T-helper 2 cell treated with Interferon-gamma antibody and Interleukin-4, amounts not matched to agents 5 μg/mL and 100 μg/mL, for 36 hours (primary cell): ENCODE measurements at regions not wholly inside any gene's neighbourhood (a gene's known extent, or its start where the extent isn't known, plus 50 kb on each side); places are given as distances from the start of the nearest gene placed in this dataset.
"Not testable (repeated sequence)": the region's sequence is repeated elsewhere in the genome, so short reads cannot be mapped to it uniquely, and the experiment has no call there.

ENCODE experiments used
- DNase-seq: peaks from one replicate; pipeline ENCODE4 v3.0.0; 2021; ENCODE audit warnings: low spot score
- H3K27ac Mint-ChIP-seq: one replicate; pipeline ENCODE4 v1.8.0; 2021; ENCODE audit warnings: mild to moderate bottlenecking, mixed read lengths
- H3K27me3 Mint-ChIP-seq: one replicate; pipeline ENCODE4 v1.8.0; 2021; ENCODE audit warnings: low read depth, mixed read lengths
- H3K36me3 Mint-ChIP-seq: one replicate; pipeline ENCODE4 v1.8.0; 2021; ENCODE audit warnings: low read depth, mixed read lengths
- H3K4me1 Mint-ChIP-seq: one replicate; pipeline ENCODE4 v1.8.0; 2021; ENCODE audit warnings: low read depth, mixed read lengths
- H3K4me3 Mint-ChIP-seq: one replicate; pipeline ENCODE4 v1.8.0; 2022; ENCODE audit warnings: mild to moderate bottlenecking, moderate library complexity, mixed read lengths
- H3K9me3 Mint-ChIP-seq: one replicate; pipeline ENCODE4 v1.8.0; 2021; ENCODE audit warnings: mixed read lengths

DNA sequence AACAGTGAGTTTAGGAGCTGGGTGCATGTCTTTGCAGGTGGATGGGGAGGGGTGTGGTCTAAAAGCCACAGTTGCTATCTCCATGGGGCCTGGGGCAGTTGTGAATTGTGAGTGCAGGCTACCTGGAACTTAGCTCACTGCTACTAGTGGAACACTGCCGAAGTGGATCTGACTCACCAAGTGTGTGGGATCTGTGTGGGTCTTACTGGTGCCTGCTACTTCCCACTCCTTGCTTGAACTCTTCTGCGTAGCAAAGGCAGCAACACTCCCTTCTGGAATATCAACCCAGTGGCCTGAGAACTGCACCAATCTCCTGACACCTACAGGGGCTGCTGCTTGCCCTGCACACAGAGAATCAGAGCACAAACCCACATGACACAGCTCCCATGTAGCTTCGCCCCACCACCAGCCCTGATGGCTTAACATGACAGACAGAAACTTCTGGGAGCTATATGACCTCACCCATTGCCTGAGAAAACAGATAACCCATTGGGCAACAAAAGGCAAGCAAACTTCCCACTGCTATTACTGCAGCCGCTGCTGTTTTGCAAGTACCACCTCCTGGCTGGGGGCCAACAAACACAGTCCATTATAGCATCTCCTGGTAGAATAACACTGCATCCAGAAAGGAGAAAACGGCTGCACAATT is 455.1 kb upstream of the DDX18 start:
- Mint-ChIP-seq H3K36me3 (no peaks in the 10 kb centered on the region), H3K27ac (no peak overlapping the region)

DNA sequence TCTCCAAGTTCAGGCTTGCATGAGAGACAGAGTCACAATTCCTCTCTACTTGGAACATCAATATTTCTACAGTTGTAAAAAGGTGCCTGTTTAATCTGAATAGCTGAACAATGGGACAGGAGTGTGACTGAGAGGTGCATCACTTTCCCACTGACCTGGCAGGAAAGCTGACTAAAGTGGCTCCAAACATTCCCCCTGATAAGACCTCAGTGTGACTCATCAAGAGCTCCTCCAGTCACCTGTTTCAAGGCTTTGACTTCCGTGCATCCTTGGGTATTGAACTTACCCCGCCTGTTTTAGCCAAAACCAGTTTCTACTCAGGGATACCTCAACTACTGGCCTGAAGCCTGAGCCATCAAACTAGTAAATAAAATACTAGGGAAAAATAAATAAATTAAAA is 453.9 kb upstream of the DDX18 start:
- no peak for DNase-seq
- H3K27me3 Mint-ChIP-seq, result no peaks in the 10 kb centered on the region

More for the DNA sequence above, 455.1 kb upstream of the DDX18 start:
- Mint-ChIP-seq H3K4me3 (no peak overlapping the region), H3K27me3 (no peaks in the 10 kb centered on the region), H3K9me3 (peaks cover 18% of the 10 kb centered on the region), H3K4me1 (no peaks in the 10 kb centered on the region)
- DNase-seq, result no peak

DNA sequence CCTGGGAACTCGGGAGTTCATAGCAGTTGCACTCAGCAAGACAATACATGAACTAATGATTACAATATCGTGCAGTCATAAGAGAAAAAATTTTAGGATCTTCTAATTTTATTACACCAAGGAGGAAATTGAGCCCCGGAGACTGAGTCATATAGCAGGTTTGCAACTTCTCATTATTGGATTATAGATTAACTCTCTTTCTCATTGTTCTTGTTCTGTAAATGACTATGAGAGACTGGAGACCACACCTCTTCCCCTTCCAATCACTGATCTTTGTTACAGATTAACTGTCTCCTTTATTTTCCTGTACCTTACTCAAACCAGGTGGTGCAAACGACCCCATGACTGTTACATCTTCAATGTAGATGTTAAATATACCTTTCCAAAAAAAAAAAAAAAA is 435.8 kb upstream of the DDX18 start:
- H3K4me1 Mint-ChIP-seq, result no peaks in the 10 kb centered on the region

More for the DNA sequence above, 453.9 kb upstream of the DDX18 start:
- Mint-ChIP-seq H3K4me1 (no peaks in the 10 kb centered on the region), H3K27ac (no peak overlapping the region), H3K9me3 (peaks cover 24% of the 10 kb centered on the region), H3K36me3 (no peaks in the 10 kb centered on the region), H3K4me3 (no peak overlapping the region)

DNA sequence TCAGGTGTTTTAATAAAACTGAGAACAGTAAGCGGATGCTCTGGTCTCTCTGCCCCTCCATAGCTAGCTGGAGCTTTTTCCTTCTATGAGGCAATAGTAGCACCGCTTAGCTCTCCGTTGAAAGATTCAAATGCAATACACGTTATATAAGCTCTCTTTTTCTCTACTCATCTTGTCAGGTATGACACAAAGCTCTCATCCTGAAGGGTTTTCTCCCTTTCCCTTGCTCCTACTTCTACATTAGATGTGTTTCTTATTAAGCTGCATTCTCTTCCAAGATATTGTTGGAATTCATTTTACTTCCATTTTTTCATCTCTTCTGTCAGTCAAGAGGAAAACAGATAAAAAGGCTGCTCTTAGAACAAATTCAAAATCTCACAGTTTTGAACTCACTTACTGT is 434.6 kb upstream of the DDX18 start:
- no peak overlapping the region for H3K27ac Mint-ChIP-seq
- no peak overlapping the region for H3K4me3 Mint-ChIP-seq
- H3K9me3 Mint-ChIP-seq, result peaks cover 4% of the 10 kb centered on the region
- H3K4me1 Mint-ChIP-seq, result no peaks in the 10 kb centered on the region
- DNase-seq, result no peak
- no peaks in the 10 kb centered on the region for H3K36me3 Mint-ChIP-seq
- no peaks in the 10 kb centered on the region for H3K27me3 Mint-ChIP-seq

More for the DNA sequence above, 435.8 kb upstream of the DDX18 start:
- H3K36me3 Mint-ChIP-seq, result no peaks in the 10 kb centered on the region
- DNase-seq, result no peak
- no peaks in the 10 kb centered on the region for H3K9me3 Mint-ChIP-seq
- no peak overlapping the region for H3K27ac Mint-ChIP-seq
- H3K27me3 Mint-ChIP-seq, result no peaks in the 10 kb centered on the region
- H3K4me3 Mint-ChIP-seq, result no peak overlapping the region

DNA sequence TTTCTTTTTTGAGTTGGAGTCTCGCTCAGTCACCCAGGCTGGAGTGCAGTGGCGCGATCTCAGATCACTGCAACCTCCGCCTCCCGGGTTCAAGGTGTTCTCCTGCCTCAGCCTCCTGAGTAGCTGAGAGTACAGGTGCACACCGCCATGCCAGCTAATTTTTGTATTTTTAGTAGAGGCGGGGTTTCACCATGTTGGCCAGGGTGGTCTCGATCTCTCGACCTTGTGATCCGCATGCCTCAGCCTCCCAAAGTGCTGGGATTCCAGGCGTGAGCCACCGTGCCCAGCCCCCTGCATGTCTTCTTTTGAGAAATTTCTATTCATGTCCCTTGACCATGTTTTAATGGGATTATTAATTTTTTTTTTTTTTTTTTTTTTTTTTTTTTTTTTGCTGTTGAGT is 430.5 kb upstream of the DDX18 start:
- not testable (repeated sequence) for H3K27ac Mint-ChIP-seq, H3K4me3 Mint-ChIP-seq, H3K27me3 Mint-ChIP-seq, DNase-seq, H3K36me3 Mint-ChIP-seq, H3K4me1 Mint-ChIP-seq
- H3K9me3 Mint-ChIP-seq, result peaks cover 20% of the 10 kb centered on the region

DNA sequence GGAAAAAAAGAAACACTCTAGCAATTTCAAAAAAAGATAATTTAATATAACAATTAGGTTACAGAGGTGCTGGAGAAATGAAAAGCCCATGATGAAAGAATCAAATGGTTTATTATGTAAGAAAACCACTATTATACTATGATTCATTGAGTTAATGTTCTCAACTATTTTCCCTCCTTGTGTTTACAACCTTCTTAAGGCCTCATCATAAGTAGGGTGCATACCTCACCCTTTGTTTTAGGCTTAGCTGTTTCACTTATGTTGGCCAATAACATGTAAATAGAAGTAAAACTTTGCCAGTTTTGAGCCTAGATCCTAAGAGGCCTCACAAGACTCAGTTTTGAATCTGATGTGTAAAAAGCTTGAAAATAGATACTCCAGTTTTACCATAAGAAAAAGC is 418.3 kb upstream of the DDX18 start:
- H3K9me3 Mint-ChIP-seq, result peaks cover 21% of the 10 kb centered on the region
- no peak overlapping the region for H3K27ac Mint-ChIP-seq
- H3K36me3 Mint-ChIP-seq, result no peaks in the 10 kb centered on the region
- H3K4me1 Mint-ChIP-seq, result no peaks in the 10 kb centered on the region
- no peaks in the 10 kb centered on the region for H3K27me3 Mint-ChIP-seq
- no peak overlapping the region for H3K4me3 Mint-ChIP-seq
- no peak for DNase-seq

DNA sequence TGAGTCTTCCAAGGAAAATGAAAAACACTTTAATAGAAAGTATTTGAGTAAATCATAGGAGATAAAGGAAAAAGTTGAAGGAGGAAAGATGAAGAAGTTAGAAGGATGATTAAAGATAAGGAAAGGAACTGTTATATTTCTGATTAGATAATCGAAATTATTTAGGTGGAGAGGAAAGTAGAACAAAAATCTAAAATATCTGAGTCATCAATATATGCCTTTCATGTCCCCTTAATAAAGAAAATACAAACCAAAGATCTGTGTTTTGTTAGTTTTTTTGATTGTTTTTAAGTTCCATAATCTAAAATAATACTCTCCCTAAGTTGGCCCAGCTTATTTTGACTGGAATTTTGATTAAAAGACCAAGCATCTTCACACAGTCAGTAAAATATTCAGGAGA is 412.9 kb upstream of the DDX18 start:
- H3K4me3 Mint-ChIP-seq, result no peak overlapping the region
- no peak overlapping the region for H3K27ac Mint-ChIP-seq
- no peaks in the 10 kb centered on the region for H3K36me3 Mint-ChIP-seq
- H3K9me3 Mint-ChIP-seq, result peaks cover 18% of the 10 kb centered on the region
- no peak for DNase-seq
- H3K27me3 Mint-ChIP-seq, result no peaks in the 10 kb centered on the region
- no peaks in the 10 kb centered on the region for H3K4me1 Mint-ChIP-seq

DNA sequence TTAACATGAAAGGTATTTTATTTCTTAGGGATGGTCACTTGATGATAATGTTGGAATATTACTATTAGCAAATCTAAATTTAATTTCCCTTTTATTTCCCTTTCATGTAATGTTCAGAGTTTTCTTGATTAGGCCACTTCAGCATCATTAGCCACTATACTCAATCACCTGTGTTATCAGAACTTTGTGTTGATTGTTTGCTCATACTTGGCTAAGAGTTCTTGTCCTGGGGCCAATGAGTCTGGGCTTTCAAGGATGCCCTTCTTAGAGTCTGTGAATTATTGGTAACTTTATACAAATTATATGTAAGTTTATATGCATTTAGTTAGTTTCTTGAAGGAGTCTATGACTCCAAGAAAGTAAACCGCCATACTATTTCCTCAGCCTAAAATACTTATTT is 408.0 kb upstream of the DDX18 start:
- no peak for DNase-seq
- H3K36me3 Mint-ChIP-seq, result no peaks in the 10 kb centered on the region
- H3K27ac Mint-ChIP-seq, result no peak overlapping the region
- H3K4me3 Mint-ChIP-seq, result no peak overlapping the region
- no peaks in the 10 kb centered on the region for H3K4me1 Mint-ChIP-seq
- no peaks in the 10 kb centered on the region for H3K27me3 Mint-ChIP-seq
- peaks cover 5% of the 10 kb centered on the region for H3K9me3 Mint-ChIP-seq

DNA sequence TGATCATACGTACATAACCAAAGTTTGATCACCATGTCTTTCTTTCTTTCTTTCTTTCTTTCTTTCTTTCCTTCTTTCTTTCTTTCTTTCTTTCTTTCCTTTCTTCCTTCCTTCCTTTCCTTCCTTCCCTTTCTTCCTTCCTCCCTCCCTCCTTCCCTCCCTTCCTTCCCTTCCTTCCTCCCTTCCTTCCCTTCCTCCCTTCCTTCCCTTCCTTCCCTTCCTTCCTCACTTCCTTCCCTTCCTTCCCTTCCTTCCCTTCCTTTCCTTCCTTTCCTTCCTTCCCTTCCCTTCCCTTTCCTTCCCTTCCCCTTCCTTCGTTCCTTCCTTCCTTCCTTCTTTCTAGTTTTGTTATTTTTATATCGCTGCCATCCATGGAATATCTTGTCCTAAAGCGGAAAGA is 406.7 kb upstream of the DDX18 start:
- no peak for DNase-seq
- Mint-ChIP-seq H3K4me1 (no peaks in the 10 kb centered on the region), H3K27me3 (no peaks in the 10 kb centered on the region), H3K9me3 (peaks cover 5% of the 10 kb centered on the region), H3K36me3 (no peaks in the 10 kb centered on the region), H3K27ac (no peak overlapping the region), H3K4me3 (no peak overlapping the region)

DNA sequence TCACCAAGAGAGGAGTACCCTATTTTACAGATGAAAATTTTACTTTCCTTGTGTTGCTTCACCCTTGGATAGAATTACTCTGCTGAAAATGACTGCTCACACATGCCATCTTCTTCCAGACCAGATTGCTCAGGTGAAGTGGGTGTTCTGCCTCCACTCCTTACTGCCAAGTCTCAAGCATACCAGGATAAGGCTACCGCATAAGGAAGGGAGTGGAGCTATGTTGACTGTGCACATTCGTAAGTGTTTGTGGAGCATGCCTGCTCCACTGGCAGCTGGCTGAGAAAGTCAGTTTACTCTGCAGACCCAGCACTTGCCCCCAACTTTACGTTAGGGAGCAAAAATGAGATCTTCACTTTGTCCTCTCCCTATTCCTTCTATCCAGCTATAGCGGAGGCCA is 405.0 kb upstream of the DDX18 start:
- Mint-ChIP-seq H3K27ac (no peak overlapping the region), H3K4me1 (no peaks in the 10 kb centered on the region), H3K36me3 (no peaks in the 10 kb centered on the region), H3K4me3 (no peak overlapping the region), H3K27me3 (no peaks in the 10 kb centered on the region), H3K9me3 (peaks cover 6% of the 10 kb centered on the region)
- no peak for DNase-seq

DNA sequence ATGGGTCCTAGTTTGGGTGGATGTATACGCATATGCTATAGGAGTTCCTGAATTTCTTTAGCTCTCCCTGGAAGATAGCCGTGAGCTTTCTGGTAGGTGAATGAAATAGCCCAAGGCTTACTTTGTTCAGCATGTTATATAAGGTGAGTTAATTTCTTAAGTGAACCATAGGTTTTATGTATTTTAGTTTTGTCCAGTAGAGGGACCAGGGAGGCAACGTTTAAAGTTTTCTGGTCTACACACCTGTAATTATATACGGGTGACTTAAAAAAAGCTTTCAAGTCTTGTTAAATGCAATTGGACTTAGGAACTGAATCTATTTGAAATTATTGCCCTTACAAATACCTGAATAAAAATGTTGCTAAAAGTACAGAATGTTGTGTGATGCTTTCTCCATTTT is 402.5 kb upstream of the DDX18 start:
- Mint-ChIP-seq H3K4me1 (no peaks in the 10 kb centered on the region), H3K4me3 (no peak overlapping the region), H3K9me3 (peaks cover 21% of the 10 kb centered on the region), H3K36me3 (no peaks in the 10 kb centered on the region), H3K27ac (no peak overlapping the region), H3K27me3 (no peaks in the 10 kb centered on the region)
- DNase-seq, result no peak

DNA sequence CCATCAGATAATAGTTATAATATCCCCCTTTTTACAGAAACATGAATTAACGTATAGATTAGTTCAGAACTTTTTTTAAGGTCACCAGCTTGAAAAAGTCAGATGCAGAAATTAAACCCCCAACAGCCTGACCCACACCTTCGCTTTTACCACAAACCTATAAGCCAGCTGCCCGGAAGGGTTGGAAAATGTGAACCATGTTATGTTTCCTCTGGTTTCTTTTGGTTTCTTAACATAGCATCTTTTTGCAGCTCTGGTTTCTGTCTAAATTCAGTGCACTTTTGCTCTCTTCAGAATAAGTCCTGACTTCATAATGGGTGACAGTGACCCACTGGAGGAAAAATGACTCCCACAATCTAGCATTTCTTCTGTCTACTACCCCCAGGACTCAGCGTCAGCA is 381.7 kb upstream of the DDX18 start:
- DNase-seq, result no peak
- H3K27ac Mint-ChIP-seq, result no peak overlapping the region
- H3K4me3 Mint-ChIP-seq, result no peak overlapping the region
- H3K9me3 Mint-ChIP-seq, result peaks cover 19% of the 10 kb centered on the region
- H3K27me3 Mint-ChIP-seq, result no peaks in the 10 kb centered on the region
- no peaks in the 10 kb centered on the region for H3K36me3 Mint-ChIP-seq
- no peaks in the 10 kb centered on the region for H3K4me1 Mint-ChIP-seq

DNA sequence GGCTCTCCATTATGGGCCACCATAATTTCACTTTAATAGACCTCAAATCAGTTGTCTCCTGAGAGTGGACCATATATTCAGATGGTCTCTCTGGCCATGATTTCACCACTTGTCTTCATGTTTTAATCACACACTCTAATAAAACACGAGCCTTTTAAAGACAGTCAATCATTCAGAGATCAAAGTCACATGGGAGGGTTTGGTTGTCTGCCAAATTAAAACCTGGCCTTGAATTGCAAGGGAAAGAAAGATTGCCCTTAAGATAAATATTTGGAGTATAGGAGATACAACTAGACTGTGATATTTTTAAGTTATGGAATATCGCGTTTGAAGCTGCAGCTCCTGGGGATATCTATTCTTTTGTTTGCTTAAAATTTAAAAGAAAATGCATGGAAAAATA is 377.8 kb upstream of the DDX18 start:
- no peaks in the 10 kb centered on the region for H3K4me1 Mint-ChIP-seq
- H3K4me3 Mint-ChIP-seq, result no peak overlapping the region
- H3K9me3 Mint-ChIP-seq, result peaks cover 17% of the 10 kb centered on the region
- H3K27ac Mint-ChIP-seq, result no peak overlapping the region
- no peaks in the 10 kb centered on the region for H3K36me3 Mint-ChIP-seq
- no peaks in the 10 kb centered on the region for H3K27me3 Mint-ChIP-seq
- DNase-seq, result no peak

DNA sequence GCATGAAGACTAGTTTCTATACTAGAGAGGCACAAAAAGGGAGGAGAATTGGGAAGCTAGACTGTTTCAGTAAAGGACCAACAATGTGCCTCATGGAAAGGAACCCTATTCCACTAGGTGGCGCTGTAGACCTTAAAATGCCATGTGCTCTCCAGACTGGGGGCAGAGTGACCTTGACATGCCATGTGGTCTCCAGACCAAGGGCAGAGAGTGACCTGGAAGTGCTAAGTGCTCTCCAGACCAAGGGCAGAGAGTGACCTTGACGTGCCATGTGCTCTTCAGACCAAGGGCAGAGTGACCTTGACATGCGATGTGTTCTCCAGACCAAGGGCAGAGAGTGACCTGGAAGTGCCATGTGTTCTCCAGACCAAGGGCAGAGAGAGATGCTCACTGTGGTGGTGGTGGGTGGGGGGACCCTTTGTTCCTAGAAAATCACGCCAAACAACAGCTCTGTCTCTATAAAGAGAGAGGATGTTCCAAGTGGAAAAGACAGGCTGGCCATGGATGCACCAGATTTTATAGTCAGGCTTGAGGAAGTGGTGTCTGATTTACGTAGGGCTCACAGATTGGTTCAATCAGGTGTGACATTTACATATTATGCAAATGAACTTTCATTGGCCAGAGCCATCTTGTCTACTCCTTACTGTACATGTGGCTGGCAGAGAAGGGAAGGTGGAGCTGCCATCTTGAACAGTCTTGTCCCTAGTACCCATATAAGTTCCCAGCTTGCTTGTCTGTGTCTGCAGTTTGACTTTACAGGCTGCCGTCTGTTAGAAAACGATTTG is 344.0 kb upstream of the DDX18 start:
- no peak overlapping the region for H3K27ac Mint-ChIP-seq
- H3K36me3 Mint-ChIP-seq, result no peaks in the 10 kb centered on the region
- H3K9me3 Mint-ChIP-seq, result peaks cover 10% of the 10 kb centered on the region
- no peaks in the 10 kb centered on the region for H3K4me1 Mint-ChIP-seq
- H3K4me3 Mint-ChIP-seq, result no peak overlapping the region
- DNase-seq, result peak; percentile 4
- no peaks in the 10 kb centered on the region for H3K27me3 Mint-ChIP-seq

DNA sequence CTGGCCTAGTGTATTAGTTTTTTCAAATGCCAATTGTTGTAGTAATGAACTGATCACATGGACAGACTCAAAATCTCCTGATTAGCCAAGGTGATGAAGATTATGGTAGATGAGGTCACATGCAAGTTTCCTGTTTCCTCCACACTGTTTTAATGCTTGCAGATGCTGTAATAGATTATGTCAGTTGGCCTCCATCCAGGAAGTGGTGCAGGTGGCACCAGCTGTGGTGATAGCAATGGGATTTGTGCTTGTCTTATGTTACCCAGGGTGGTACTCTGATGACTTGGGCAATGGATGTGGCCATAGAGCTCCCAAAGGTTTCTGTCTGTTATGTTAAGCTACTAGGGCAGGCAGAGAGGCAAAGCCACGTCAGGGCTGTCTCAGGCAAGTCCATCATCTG is 332.9 kb upstream of the DDX18 start:
- Mint-ChIP-seq H3K27me3 (no peaks in the 10 kb centered on the region), H3K4me3 (no peak overlapping the region), H3K27ac (no peak overlapping the region), H3K9me3 (peaks cover 18% of the 10 kb centered on the region), H3K4me1 (no peaks in the 10 kb centered on the region), H3K36me3 (no peaks in the 10 kb centered on the region)
- DNase-seq, result no peak
